Activated T-helper 1 cell treated with anti-CD3 and anti-CD28 coated beads, Interleukin-12 subunit alpha, Interleukin-12 subunit beta, Interleukin-2, Interleukin-4 antibody, amounts not matched to agents 30 ng/mL and 10 ng/mL and 1 ng/mL, durations not matched to agents 14 hours and 24 hours and 36 hours (primary cell): ENCODE measurements at regions not wholly inside any gene's neighbourhood (a gene's known extent, or its start where the extent isn't known, plus 50 kb on each side); places are given as distances from the start of the nearest gene placed in this dataset.

Source experiments
- DNase-seq: peaks from one replicate; pipeline ENCODE4 v3.0.0; 2021; ENCODE audit warnings: low spot score
- H3K27ac Mint-ChIP-seq: one replicate; pipeline ENCODE4 v1.8.0; 2021; ENCODE audit warnings: mild to moderate bottlenecking, mixed read lengths
- H3K27me3 Mint-ChIP-seq: one replicate; pipeline ENCODE4 v1.8.0; 2022; ENCODE audit warnings: mild to moderate bottlenecking, moderate library complexity, mixed read lengths; ENCODE audit not compliant: insufficient read depth
- H3K36me3 Mint-ChIP-seq: one replicate; pipeline ENCODE4 v1.8.0; 2021; ENCODE audit warnings: low read depth, mixed read lengths
- H3K4me1 Mint-ChIP-seq: one replicate; pipeline ENCODE4 v1.8.0; 2021; ENCODE audit warnings: low read depth, mixed read lengths
- H3K4me3 Mint-ChIP-seq: one replicate; pipeline ENCODE4 v1.8.0; 2021; ENCODE audit warnings: mild to moderate bottlenecking, moderate library complexity, mixed read lengths
- H3K9me3 Mint-ChIP-seq: one replicate; pipeline ENCODE4 v1.8.0; 2021; ENCODE audit warnings: mixed read lengths
- intact Hi-C: fragments of 100-400 bp; cut with micrococcal nuclease; formaldehyde crosslinking; loops from one replicate; pipeline ENCODE4 v1.15.1; 2024

DNA sequence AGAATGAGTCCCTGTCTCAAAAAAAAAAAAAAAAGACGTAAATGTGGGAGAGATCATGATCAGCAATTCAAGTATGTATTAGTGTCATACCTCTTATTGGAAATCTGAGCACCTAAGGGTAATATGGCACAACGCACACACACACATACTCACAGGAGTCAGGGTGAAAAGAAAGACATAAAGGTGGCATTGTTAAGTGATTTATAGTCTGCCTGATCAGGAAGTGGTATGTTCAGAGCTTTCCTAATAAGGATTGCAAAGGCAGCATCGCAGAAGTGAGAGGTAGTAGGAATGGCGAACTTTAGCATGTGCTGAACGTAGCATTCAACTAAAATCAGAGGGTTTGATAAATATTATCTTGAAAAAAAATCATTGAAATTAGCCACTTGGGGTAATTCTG, 854.3 kb downstream of the METTL15 start:
- Mint-ChIP-seq H3K27me3 (no peaks in the 10 kb centered on the region), H3K36me3 (no peaks in the 10 kb centered on the region), H3K9me3 (no peaks in the 10 kb centered on the region), H3K27ac (no peak overlapping the region), H3K4me1 (no peaks in the 10 kb centered on the region), H3K4me3 (no peak overlapping the region)
- intact Hi-C loops, result no loop called here
- DNase-seq, result no peak

DNA sequence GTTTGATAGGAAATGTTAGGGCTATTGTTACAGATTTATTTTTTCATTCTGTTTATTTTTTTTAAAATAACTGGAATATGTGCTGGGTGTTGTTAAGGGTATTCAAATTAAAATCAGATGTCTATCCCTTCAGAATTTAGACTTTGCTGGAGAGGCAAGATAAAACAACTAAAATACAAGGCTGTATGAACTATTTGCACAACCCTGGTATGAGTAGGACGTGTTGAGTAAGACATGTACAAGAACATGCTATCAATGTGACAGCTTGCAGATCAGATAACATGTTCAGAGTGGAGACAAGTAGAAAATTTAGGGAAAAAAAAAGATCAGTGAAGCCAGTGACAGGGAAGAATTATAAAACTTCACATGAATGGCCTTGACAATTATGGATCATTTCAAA, 853.5 kb downstream of the METTL15 start:
- H3K4me1 Mint-ChIP-seq, result no peaks in the 10 kb centered on the region
- no peak overlapping the region for H3K4me3 Mint-ChIP-seq
- intact Hi-C loops, result no loop called here
- H3K27me3 Mint-ChIP-seq, result no peaks in the 10 kb centered on the region
- H3K27ac Mint-ChIP-seq, result no peak overlapping the region
- no peak for DNase-seq
- no peaks in the 10 kb centered on the region for H3K9me3 Mint-ChIP-seq
- no peaks in the 10 kb centered on the region for H3K36me3 Mint-ChIP-seq

DNA sequence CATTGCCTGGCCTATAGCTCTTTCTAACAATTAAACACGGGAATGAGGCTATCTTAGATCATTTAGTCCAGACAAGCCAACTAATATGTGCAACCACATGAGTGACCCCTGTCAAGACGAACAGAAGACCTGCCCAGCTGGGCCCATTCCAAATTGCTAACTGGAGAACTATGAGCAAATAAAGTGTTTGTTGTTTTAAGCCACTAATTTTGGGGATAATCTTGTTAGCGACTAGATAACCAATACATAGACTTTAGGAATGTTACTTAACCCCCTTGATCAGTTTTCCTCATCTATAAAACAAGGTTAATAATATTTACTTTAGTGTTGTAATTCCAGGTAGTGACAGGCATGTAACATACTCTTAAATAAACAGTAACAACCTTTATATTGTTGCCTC, 848.3 kb downstream of the METTL15 start:
- no peak for DNase-seq
- Mint-ChIP-seq H3K4me1 (no peaks in the 10 kb centered on the region), H3K4me3 (no peak overlapping the region), H3K9me3 (peaks cover 5% of the 10 kb centered on the region), H3K27ac (no peak overlapping the region), H3K36me3 (no peaks in the 10 kb centered on the region), H3K27me3 (no peaks in the 10 kb centered on the region)
- intact Hi-C loops, result no loop called here

DNA sequence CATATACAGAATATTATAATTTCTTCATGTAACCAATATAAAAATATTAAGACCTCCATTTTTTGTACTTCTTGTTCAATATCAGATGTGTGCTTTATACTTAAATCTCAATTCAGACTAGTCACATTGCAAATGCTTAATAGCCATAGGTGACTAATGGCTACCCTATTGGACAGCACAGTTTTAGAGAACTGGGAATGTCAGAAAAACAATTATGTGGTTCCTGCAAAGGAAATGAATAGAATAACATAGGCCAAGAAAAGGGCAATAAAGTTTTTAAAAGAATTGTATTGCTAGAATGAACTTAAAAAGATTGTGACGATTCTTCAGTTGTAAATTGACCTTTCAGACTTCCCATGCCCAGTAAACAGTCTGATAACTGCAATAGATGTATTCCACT, 843.0 kb downstream of the METTL15 start:
- H3K36me3 Mint-ChIP-seq, result no peaks in the 10 kb centered on the region
- peaks cover 12% of the 10 kb centered on the region for H3K9me3 Mint-ChIP-seq
- no peaks in the 10 kb centered on the region for H3K4me1 Mint-ChIP-seq
- H3K4me3 Mint-ChIP-seq, result no peak overlapping the region
- H3K27me3 Mint-ChIP-seq, result no peaks in the 10 kb centered on the region
- intact Hi-C loops, result no loop called here
- H3K27ac Mint-ChIP-seq, result no peak overlapping the region
- DNase-seq, result no peak

DNA sequence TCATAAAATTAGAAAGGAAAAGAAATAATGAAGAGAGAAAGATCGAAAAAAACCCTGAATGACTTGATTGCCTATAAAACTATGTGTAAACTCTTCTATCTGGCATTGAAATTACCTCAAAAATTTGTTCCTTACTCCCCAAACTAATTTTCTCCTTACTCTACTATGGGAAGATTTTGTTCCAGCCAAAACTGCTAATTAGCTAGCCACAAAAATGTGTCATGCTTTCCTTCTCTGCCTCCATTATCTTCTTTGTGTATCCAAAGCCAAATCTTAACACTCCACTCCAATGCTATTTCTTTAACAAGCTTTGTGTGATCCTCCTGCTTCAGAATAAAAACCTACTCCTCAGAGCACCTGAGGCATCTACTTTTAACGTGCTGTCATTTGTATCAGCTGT, 831.2 kb downstream of the METTL15 start:
- no peaks in the 10 kb centered on the region for H3K27me3 Mint-ChIP-seq
- peaks cover 22% of the 10 kb centered on the region for H3K9me3 Mint-ChIP-seq

DNA sequence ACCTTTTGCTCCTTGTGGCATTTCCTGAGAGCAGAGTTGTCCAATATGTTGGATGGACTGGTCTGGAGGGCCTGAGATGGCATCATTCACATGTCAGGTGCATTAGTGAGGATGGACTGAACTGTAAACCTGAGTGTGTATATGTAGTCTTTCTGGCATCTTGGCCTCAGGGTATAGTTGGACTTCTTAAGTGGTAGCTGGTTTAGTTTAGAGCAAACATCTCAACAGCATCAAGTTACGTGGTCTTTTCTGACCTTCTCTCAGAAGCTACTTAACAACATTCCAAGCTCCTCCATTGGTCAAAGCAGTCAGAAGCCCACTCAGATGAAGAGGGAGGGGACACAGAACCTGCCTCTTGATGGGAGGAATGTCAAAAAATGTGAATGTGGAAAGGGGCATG, 829.9 kb downstream of the METTL15 start:
- DNase-seq, result no peak
- H3K27me3 Mint-ChIP-seq, result no peaks in the 10 kb centered on the region
- no peak overlapping the region for H3K4me3 Mint-ChIP-seq
- intact Hi-C loops, result no loop called here
- no peak overlapping the region for H3K27ac Mint-ChIP-seq
- H3K9me3 Mint-ChIP-seq, result peaks cover 15% of the 10 kb centered on the region
- no peaks in the 10 kb centered on the region for H3K4me1 Mint-ChIP-seq
- no peaks in the 10 kb centered on the region for H3K36me3 Mint-ChIP-seq

More for the DNA sequence above, 831.2 kb downstream of the METTL15 start:
- H3K4me3 Mint-ChIP-seq, result no peak overlapping the region
- no peaks in the 10 kb centered on the region for H3K36me3 Mint-ChIP-seq
- no peaks in the 10 kb centered on the region for H3K4me1 Mint-ChIP-seq
- intact Hi-C loops, result no loop called here
- DNase-seq, result no peak
- H3K27ac Mint-ChIP-seq, result no peak overlapping the region

DNA sequence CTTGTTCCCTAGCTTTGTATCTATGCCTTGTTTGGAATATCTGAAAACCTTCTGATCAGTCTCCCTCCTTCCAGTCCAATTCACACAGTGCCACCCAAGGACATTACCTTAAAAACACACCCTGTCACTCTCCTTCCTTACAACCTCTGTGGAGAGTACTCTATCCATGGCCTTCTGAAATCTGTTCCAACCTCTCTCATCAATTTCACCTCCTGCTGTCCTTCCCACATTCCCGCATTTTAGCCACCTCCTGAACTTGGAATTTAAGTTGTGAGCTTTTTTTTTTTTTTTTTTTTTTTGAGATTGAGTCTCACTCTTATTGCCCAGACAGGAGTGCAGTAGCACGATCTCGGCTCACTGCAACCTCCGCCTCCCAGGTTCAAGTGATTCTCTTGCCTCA, 824.8 kb downstream of the METTL15 start:
- H3K36me3 Mint-ChIP-seq, result no peaks in the 10 kb centered on the region
- no peak overlapping the region for H3K4me3 Mint-ChIP-seq
- intact Hi-C loops, result no loop called here
- peaks cover 4% of the 10 kb centered on the region for H3K9me3 Mint-ChIP-seq
- no peaks in the 10 kb centered on the region for H3K4me1 Mint-ChIP-seq
- H3K27ac Mint-ChIP-seq, result no peak overlapping the region
- DNase-seq, result no peak
- no peaks in the 10 kb centered on the region for H3K27me3 Mint-ChIP-seq

DNA sequence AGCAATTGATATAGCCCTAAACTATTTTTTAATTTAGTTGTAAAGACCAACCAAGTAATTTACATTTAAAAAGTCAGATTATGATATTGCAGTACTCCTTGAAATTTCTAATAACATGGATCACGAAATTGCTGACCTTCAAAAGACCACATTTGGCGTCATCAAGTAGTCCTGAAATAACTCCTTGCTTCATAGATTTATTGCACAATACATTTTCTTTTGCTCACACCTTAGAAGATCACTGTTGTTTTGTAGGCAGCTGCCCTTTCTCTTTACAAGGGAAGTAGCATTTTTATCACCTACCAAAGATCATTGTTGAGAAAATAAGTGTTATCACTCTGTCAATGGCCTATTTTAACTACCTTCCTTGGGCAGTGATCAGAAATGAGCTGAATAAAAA, 815.8 kb downstream of the METTL15 start:
- no peaks in the 10 kb centered on the region for H3K36me3 Mint-ChIP-seq

DNA sequence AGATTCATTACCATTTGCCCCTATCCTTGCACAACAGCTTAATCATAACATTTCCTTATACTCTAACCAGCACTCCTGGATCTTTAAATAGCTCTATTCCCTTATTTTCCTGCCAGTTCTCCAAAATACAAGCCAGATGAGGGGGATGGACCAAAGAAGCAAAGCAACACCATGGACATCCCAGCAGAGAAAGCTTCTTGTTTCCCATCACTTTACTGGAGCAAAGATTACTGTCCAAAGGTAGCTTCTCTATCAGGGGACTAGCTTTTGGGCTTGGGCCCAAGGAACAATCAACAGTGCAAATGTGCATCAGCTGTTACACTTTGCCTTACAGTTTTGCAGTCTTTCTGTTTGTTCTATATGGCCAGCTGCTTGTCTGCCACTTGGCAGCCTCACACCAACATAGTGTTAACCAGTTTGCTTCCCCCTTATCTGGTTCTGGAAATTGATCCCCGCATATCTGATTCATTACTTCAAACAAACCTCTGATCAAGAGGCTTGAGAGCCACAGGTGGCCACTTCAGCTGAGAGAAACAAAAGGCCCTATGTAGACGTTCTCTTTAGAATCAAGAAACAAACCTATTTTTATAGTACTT, 814.3 kb downstream of the METTL15 start:
- no peaks in the 10 kb centered on the region for H3K36me3 Mint-ChIP-seq
- no peak for DNase-seq
- H3K4me1 Mint-ChIP-seq, result no peaks in the 10 kb centered on the region
- no peaks in the 10 kb centered on the region for H3K27me3 Mint-ChIP-seq
- intact Hi-C loops, result no loop called here
- H3K4me3 Mint-ChIP-seq, result no peak overlapping the region
- no peak overlapping the region for H3K27ac Mint-ChIP-seq
- peaks cover 2% of the 10 kb centered on the region for H3K9me3 Mint-ChIP-seq

More for the DNA sequence above, 815.8 kb downstream of the METTL15 start:
- no peak for DNase-seq
- no peak overlapping the region for H3K27ac Mint-ChIP-seq
- intact Hi-C loops, result no loop called here
- H3K9me3 Mint-ChIP-seq, result peaks cover 2% of the 10 kb centered on the region
- H3K27me3 Mint-ChIP-seq, result no peaks in the 10 kb centered on the region
- no peaks in the 10 kb centered on the region for H3K4me1 Mint-ChIP-seq
- H3K4me3 Mint-ChIP-seq, result no peak overlapping the region

DNA sequence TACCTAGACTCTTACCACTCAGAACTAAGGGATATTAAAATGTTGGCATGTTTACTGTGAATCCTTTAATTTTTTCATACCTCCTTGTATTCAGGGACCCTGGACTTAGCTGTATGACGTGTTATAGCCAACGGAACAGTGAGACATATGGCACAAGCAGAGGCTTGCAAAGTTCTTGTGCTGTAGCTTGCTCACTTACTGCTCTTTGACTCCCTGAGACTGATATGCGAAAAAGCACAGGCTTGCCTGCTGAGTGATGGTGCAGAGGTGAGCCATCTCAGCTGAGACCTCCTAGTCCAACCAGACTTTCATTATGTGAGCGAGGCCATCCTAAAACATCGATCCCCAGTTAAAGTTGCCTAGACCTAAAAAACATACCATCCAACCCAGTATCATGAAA, 811.0 kb downstream of the METTL15 start:
- Mint-ChIP-seq H3K27ac (no peak overlapping the region), H3K27me3 (no peaks in the 10 kb centered on the region), H3K4me1 (no peaks in the 10 kb centered on the region), H3K9me3 (peaks cover 2% of the 10 kb centered on the region), H3K4me3 (no peak overlapping the region), H3K36me3 (no peaks in the 10 kb centered on the region)
- no peak for DNase-seq
- intact Hi-C loops, result no loop called here

DNA sequence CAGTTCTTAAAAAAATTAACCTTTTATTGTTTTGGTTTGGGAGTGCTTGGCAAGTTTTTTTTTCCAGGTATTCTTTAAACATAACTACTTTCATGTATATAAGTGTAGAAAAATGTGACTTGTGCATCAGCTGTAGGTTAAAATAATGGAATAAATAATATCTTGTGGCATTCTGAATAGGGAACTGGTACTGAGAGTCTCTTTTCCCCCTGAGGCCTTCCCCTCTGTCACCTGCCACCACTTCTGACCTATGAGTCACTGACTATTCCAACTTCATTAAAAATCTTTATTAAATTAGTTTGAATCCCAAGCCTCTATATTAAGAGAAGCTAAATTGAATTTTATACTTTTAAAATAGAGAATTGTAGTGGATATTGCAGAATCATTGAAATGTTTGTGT, 805.7 kb downstream of the METTL15 start:
- Mint-ChIP-seq H3K9me3 (peaks cover 6% of the 10 kb centered on the region), H3K4me1 (no peaks in the 10 kb centered on the region), H3K27me3 (no peaks in the 10 kb centered on the region), H3K36me3 (no peaks in the 10 kb centered on the region), H3K27ac (no peak overlapping the region), H3K4me3 (no peak overlapping the region)
- intact Hi-C loops, result no loop called here
- no peak for DNase-seq

DNA sequence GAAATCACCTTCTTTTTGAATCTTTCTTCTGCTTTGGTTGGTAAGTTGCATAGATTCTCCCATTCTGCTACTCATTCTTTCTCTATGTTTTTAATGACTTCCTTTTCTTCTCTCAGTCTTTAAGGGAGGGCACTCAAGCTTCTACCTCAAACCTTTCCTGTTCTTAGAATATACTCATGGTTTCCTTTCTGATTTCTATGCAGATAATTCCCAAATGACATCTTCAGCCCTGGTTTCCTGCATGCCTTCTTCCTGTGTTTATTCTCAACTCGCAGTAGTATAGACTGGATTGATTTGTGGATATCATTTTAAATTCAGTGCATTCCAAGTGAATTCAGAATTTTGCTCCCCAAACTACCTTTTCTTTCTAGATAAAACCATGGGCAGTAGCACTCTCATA, 803.6 kb downstream of the METTL15 start:
- no peak for DNase-seq
- Mint-ChIP-seq H3K9me3 (peaks cover 6% of the 10 kb centered on the region), H3K4me1 (no peaks in the 10 kb centered on the region), H3K27me3 (no peaks in the 10 kb centered on the region), H3K27ac (no peak overlapping the region), H3K36me3 (no peaks in the 10 kb centered on the region), H3K4me3 (no peak overlapping the region)
- intact Hi-C loops, result no loop called here

DNA sequence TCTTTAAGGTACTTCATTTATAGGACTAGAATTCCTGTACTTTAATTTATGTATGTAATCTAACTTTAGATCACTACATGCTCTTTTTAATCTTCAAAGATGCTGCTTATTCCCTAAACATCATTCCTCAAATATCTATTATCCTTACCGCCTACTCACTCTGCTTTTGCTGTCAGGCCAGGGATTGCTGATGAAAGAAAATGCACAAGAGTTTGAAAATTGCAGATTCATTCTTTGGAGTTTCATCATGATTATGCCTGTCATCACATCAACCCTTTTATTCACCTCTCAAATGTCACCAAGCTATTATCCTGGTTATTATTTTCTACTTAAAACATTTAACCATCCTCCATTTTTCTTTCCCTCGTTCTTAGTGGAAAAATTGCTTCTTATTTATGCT, 802.7 kb downstream of the METTL15 start:
- no peaks in the 10 kb centered on the region for H3K27me3 Mint-ChIP-seq
- no peak overlapping the region for H3K27ac Mint-ChIP-seq
- H3K4me3 Mint-ChIP-seq, result no peak overlapping the region
- DNase-seq, result no peak
- intact Hi-C loops, result no loop called here
- H3K36me3 Mint-ChIP-seq, result no peaks in the 10 kb centered on the region
- peaks cover 6% of the 10 kb centered on the region for H3K9me3 Mint-ChIP-seq
- no peaks in the 10 kb centered on the region for H3K4me1 Mint-ChIP-seq

DNA sequence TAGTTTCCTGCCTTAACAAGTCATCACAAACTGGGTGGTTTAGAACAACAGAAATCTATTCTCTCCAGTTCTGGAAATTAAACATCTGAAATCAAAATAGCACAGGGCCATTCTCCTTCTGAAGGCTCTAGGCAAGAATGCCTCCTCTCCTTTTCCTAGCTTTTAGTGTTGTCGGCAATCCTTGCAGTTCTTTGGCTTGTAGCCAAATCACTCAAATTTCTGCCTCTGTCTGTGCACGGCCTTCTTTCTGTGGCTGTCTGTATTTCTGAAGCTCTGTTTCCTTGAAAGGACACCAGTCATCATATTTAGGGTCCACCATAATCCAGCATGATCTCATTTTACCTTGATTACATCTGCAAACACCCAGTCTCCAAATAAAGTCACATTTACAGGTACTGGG, 795.5 kb downstream of the METTL15 start:
- Mint-ChIP-seq H3K4me3 (no peak overlapping the region), H3K36me3 (no peaks in the 10 kb centered on the region), H3K4me1 (no peaks in the 10 kb centered on the region), H3K9me3 (no peaks in the 10 kb centered on the region), H3K27ac (no peak overlapping the region), H3K27me3 (no peaks in the 10 kb centered on the region)
- DNase-seq, result no peak
- intact Hi-C loops, result no loop called here
